Neural progenitor cell (in vitro differentiated cells): ENCODE measurements at regions not wholly inside any gene's neighbourhood (a gene's known extent, or its start where the extent isn't known, plus 50 kb on each side); places are given as distances from the start of the nearest gene placed in this dataset.

Experiments used
- EZH2 ChIP-seq: fragments of 200-600 bp; sonication (generic); IDR thresholded peaks from 2 replicates; pipeline ENCODE4 v1.6.1; 2017; ENCODE audit warnings: antibody characterized with exemption, mild to moderate bottlenecking, moderate library complexity
- TF ChIP-seq, protein P1 (sequence below): fragments of 200-600 bp; sonication (generic); IDR thresholded peaks from 2 replicates; pipeline ENCODE4 v1.5.1; 2017; ENCODE audit warnings: antibody characterized with exemption, mild to moderate bottlenecking

GRCh38 chr2:215522237-215522636 is 86.4 kb upstream of the FN1 start:
- TF ChIP-seq, protein P1, sequence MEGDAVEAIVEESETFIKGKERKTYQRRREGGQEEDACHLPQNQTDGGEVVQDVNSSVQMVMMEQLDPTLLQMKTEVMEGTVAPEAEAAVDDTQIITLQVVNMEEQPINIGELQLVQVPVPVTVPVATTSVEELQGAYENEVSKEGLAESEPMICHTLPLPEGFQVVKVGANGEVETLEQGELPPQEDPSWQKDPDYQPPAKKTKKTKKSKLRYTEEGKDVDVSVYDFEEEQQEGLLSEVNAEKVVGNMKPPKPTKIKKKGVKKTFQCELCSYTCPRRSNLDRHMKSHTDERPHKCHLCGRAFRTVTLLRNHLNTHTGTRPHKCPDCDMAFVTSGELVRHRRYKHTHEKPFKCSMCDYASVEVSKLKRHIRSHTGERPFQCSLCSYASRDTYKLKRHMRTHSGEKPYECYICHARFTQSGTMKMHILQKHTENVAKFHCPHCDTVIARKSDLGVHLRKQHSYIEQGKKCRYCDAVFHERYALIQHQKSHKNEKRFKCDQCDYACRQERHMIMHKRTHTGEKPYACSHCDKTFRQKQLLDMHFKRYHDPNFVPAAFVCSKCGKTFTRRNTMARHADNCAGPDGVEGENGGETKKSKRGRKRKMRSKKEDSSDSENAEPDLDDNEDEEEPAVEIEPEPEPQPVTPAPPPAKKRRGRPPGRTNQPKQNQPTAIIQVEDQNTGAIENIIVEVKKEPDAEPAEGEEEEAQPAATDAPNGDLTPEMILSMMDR, result no peak
- no peak for TF ChIP-seq EZH2
